WTC11 (cell line): ENCODE measurements at regions not wholly inside any gene's neighbourhood (a gene's known extent, or its start where the extent isn't known, plus 50 kb on each side); places are given as distances from the start of the nearest gene placed in this dataset.

Experiments used
- ATAC-seq: fragments of 200-7000 bp; cut with Tn5 transposase; 2 replicates; pipeline ENCODE4 v1.10.0; 2021; ENCODE audit warnings: mild to moderate bottlenecking, moderate library complexity
- CTCF ChIA-PET: fragments of 300-600 bp; sonication (Branson Sonifier 250); formaldehyde crosslinking; loops from one replicate; lab custom pipeline; 2021; ENCODE audit warnings: antibody characterized with exemption; lab: Charles Lee
- POLR2A ChIA-PET: fragments of 350-600 bp; sonication (Branson Sonifier 250); formaldehyde crosslinking; loops from one replicate; lab custom pipeline; 2021; ENCODE audit warnings: antibody characterized with exemption; lab: Charles Lee
- DNase-seq: peaks from one replicate; pipeline ENCODE4 v3.0.0; 2021; ENCODE audit warnings: low spot score
- H3K27ac Mint-ChIP-seq: 2 replicates; pipeline ENCODE4 v1.8.0; 2021; ENCODE audit warnings: mixed read lengths
- H3K27me3 Mint-ChIP-seq: 2 replicates; pipeline ENCODE4 v1.8.0; 2021; ENCODE audit warnings: low read depth, mild to moderate bottlenecking, moderate library complexity, mixed read lengths
- H3K36me3 Mint-ChIP-seq: 2 replicates; pipeline ENCODE4 v1.8.0; 2021; ENCODE audit warnings: mixed read lengths
- H3K4me1 Mint-ChIP-seq: 2 replicates; pipeline ENCODE4 v1.8.0; 2022; ENCODE audit warnings: mixed read lengths
- H3K4me3 Mint-ChIP-seq: 2 replicates; pipeline ENCODE4 v1.8.0; 2021; ENCODE audit warnings: mild to moderate bottlenecking, moderate library complexity, mixed read lengths
- H3K9me3 Mint-ChIP-seq: 2 replicates; pipeline ENCODE4 v1.8.0; 2021; ENCODE audit warnings: mixed read lengths
- CBFB ChIP-seq: sonication (generic); formaldehyde crosslinking; IDR thresholded peaks from 2 replicates; pipeline ENCODE4 v1.8.1; 2022; ENCODE audit warnings: mild to moderate bottlenecking, low read depth, missing genetic modification reagents
- CREM ChIP-seq: sonication (generic); formaldehyde crosslinking; IDR thresholded peaks from 2 replicates; pipeline ENCODE4 v1.8.1; 2022; ENCODE audit warnings: mild to moderate bottlenecking, missing genetic modification reagents, moderate library complexity
- KAT7 ChIP-seq: sonication (generic); formaldehyde crosslinking; IDR thresholded peaks from 2 replicates; pipeline ENCODE4 v1.8.1; 2023; ENCODE audit warnings: missing genetic modification reagents, mild to moderate bottlenecking, borderline replicate concordance
- MLX ChIP-seq: sonication (generic); formaldehyde crosslinking; IDR thresholded peaks from 2 replicates; pipeline ENCODE4 v1.8.1; 2023; ENCODE audit warnings: mild to moderate bottlenecking, missing genetic modification reagents, moderate library complexity
- OVOL2 ChIP-seq: fragments of 250-450 bp; sonication (Bioruptor Pico); IDR thresholded peaks from 2 replicates; pipeline ENCODE4 v1.9.0; 2021; ENCODE audit warnings: mild to moderate bottlenecking, borderline replicate concordance
- RELA ChIP-seq: sonication (generic); formaldehyde crosslinking; IDR thresholded peaks from 2 replicates; pipeline ENCODE4 v1.8.1; 2022; ENCODE audit warnings: missing genetic modification reagents, mild to moderate bottlenecking, borderline replicate concordance
- STAT6 ChIP-seq: sonication (generic); formaldehyde crosslinking; conservative IDR thresholded peaks from 2 replicates; pipeline ENCODE4 v1.8.1; 2023; ENCODE audit warnings: mild to moderate bottlenecking, low read depth, missing genetic modification reagents, moderate library complexity
- TEAD4 ChIP-seq: sonication (generic); formaldehyde crosslinking; IDR thresholded peaks from 2 replicates; pipeline ENCODE4 v1.8.0; 2022; ENCODE audit warnings: mild to moderate bottlenecking, missing genetic modification reagents
- USF2 ChIP-seq: sonication (generic); formaldehyde crosslinking; IDR thresholded peaks from 2 replicates; pipeline ENCODE4 v1.8.1; 2023; ENCODE audit warnings: mild to moderate bottlenecking, missing genetic modification reagents, moderate library complexity
- ZNF416 ChIP-seq: fragments of 250-450 bp; sonication (Bioruptor Pico); IDR thresholded peaks from 2 replicates; pipeline ENCODE4 v1.9.0; 2021; ENCODE audit warnings: mild to moderate bottlenecking, inconsistent platforms
- ZSCAN18 ChIP-seq: fragments of 250-450 bp; sonication (Bioruptor Pico); IDR thresholded peaks from 2 replicates; pipeline ENCODE4 v2.1.2; 2022; ENCODE audit warnings: mild to moderate bottlenecking, moderate library complexity
- TF ChIP-seq, protein P1 (sequence below): sonication (generic); formaldehyde crosslinking; IDR thresholded peaks from 2 replicates; pipeline ENCODE4 v1.8.0; 2023; ENCODE audit warnings: missing genetic modification reagents, mild to moderate bottlenecking, borderline replicate concordance
- TF ChIP-seq, protein P2 (sequence below): fragments of 200-600 bp; IDR thresholded peaks from 2 replicates; pipeline ENCODE4 v1.8.0; 2022; ENCODE audit warnings: antibody characterized with exemption
- TF ChIP-seq, protein P3 (sequence below): sonication (generic); formaldehyde crosslinking; conservative IDR thresholded peaks from 2 replicates; pipeline ENCODE4 v1.8.1; 2022; ENCODE audit warnings: mild to moderate bottlenecking, missing genetic modification reagents
- TF ChIP-seq, protein P4 (sequence below): fragments of 250-450 bp; sonication (Bioruptor Pico); IDR thresholded peaks from 2 replicates; pipeline ENCODE4 v1.9.0; 2021; ENCODE audit warnings: mild to moderate bottlenecking, borderline replicate concordance

DNA sequence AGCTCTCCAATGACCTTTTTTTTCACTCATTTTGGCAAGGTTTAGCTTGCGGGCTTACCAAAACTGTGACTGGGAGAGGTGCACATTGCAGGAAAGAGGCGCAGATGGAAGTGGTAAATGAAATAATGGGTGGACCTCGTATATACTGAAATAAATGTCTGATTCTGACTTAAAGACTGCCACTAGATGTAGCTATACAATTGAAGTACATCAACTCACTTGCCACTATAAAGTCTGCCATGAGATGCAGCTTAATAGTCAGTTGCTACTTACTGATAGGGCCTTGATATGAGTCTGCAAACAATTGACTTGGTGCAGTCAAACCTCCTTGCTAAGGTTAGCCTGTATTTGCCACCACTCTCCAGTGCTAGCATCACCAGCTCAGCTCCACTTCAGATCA, 525.9 kb upstream of the MBL2 start (continued):
- TF ChIP-seq TEAD4 (CRISPR knock-in tag) (no peak), USF2 (CRISPR knock-in tag) (no peak), ZSCAN18 (CRISPR knock-in tag) (no peak), KAT7 (CRISPR knock-in tag) (no peak), STAT6 (CRISPR knock-in tag) (no peak), CREM (CRISPR knock-in tag) (no peak), MLX (CRISPR knock-in tag) (no peak), OVOL2 (CRISPR knock-in tag) (no peak)
- TF ChIP-seq, protein P1, sequence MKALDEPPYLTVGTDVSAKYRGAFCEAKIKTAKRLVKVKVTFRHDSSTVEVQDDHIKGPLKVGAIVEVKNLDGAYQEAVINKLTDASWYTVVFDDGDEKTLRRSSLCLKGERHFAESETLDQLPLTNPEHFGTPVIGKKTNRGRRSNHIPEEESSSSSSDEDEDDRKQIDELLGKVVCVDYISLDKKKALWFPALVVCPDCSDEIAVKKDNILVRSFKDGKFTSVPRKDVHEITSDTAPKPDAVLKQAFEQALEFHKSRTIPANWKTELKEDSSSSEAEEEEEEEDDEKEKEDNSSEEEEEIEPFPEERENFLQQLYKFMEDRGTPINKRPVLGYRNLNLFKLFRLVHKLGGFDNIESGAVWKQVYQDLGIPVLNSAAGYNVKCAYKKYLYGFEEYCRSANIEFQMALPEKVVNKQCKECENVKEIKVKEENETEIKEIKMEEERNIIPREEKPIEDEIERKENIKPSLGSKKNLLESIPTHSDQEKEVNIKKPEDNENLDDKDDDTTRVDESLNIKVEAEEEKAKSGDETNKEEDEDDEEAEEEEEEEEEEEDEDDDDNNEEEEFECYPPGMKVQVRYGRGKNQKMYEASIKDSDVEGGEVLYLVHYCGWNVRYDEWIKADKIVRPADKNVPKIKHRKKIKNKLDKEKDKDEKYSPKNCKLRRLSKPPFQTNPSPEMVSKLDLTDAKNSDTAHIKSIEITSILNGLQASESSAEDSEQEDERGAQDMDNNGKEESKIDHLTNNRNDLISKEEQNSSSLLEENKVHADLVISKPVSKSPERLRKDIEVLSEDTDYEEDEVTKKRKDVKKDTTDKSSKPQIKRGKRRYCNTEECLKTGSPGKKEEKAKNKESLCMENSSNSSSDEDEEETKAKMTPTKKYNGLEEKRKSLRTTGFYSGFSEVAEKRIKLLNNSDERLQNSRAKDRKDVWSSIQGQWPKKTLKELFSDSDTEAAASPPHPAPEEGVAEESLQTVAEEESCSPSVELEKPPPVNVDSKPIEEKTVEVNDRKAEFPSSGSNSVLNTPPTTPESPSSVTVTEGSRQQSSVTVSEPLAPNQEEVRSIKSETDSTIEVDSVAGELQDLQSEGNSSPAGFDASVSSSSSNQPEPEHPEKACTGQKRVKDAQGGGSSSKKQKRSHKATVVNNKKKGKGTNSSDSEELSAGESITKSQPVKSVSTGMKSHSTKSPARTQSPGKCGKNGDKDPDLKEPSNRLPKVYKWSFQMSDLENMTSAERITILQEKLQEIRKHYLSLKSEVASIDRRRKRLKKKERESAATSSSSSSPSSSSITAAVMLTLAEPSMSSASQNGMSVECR = no peak
- TF ChIP-seq, protein P2, sequence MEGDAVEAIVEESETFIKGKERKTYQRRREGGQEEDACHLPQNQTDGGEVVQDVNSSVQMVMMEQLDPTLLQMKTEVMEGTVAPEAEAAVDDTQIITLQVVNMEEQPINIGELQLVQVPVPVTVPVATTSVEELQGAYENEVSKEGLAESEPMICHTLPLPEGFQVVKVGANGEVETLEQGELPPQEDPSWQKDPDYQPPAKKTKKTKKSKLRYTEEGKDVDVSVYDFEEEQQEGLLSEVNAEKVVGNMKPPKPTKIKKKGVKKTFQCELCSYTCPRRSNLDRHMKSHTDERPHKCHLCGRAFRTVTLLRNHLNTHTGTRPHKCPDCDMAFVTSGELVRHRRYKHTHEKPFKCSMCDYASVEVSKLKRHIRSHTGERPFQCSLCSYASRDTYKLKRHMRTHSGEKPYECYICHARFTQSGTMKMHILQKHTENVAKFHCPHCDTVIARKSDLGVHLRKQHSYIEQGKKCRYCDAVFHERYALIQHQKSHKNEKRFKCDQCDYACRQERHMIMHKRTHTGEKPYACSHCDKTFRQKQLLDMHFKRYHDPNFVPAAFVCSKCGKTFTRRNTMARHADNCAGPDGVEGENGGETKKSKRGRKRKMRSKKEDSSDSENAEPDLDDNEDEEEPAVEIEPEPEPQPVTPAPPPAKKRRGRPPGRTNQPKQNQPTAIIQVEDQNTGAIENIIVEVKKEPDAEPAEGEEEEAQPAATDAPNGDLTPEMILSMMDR = no peak
- TF ChIP-seq, protein P3, sequence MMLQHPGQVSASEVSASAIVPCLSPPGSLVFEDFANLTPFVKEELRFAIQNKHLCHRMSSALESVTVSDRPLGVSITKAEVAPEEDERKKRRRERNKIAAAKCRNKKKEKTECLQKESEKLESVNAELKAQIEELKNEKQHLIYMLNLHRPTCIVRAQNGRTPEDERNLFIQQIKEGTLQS (CRISPR knock-in tag) = no peak
- TF ChIP-seq, all 79 proteins: peak for 0

GRCh38 chr10:53284615-53285182, 512.1 kb upstream of the MBL2 start:
- H3K4me1 Mint-ChIP-seq = peaks cover 6% of the 10 kb centered on the region
- H3K27ac Mint-ChIP-seq = no peak overlapping the region
- no peak for ATAC-seq
- no peaks in the 10 kb centered on the region for H3K27me3 Mint-ChIP-seq
- no peaks in the 10 kb centered on the region; the same call in 1 of the 2 replicates for H3K9me3 Mint-ChIP-seq
- H3K4me3 Mint-ChIP-seq = no peak overlapping the region
- POLR2A ChIA-PET = no interaction called here
- CTCF ChIA-PET = no interaction called here
- H3K36me3 Mint-ChIP-seq = no peaks in the 10 kb centered on the region
- no peak for DNase-seq
- TF ChIP-seq RELA = no peak
- TF ChIP-seq CBFB (CRISPR knock-in tag) = no peak
- TF ChIP-seq, protein P4, sequence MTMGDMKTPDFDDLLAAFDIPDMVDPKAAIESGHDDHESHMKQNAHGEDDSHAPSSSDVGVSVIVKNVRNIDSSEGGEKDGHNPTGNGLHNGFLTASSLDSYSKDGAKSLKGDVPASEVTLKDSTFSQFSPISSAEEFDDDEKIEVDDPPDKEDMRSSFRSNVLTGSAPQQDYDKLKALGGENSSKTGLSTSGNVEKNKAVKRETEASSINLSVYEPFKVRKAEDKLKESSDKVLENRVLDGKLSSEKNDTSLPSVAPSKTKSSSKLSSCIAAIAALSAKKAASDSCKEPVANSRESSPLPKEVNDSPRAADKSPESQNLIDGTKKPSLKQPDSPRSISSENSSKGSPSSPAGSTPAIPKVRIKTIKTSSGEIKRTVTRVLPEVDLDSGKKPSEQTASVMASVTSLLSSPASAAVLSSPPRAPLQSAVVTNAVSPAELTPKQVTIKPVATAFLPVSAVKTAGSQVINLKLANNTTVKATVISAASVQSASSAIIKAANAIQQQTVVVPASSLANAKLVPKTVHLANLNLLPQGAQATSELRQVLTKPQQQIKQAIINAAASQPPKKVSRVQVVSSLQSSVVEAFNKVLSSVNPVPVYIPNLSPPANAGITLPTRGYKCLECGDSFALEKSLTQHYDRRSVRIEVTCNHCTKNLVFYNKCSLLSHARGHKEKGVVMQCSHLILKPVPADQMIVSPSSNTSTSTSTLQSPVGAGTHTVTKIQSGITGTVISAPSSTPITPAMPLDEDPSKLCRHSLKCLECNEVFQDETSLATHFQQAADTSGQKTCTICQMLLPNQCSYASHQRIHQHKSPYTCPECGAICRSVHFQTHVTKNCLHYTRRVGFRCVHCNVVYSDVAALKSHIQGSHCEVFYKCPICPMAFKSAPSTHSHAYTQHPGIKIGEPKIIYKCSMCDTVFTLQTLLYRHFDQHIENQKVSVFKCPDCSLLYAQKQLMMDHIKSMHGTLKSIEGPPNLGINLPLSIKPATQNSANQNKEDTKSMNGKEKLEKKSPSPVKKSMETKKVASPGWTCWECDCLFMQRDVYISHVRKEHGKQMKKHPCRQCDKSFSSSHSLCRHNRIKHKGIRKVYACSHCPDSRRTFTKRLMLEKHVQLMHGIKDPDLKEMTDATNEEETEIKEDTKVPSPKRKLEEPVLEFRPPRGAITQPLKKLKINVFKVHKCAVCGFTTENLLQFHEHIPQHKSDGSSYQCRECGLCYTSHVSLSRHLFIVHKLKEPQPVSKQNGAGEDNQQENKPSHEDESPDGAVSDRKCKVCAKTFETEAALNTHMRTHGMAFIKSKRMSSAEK (CRISPR knock-in tag) = no peak
- TF ChIP-seq ZNF416 (CRISPR knock-in tag) = no peak
